ENCODE measurements at regions not wholly inside any gene's neighbourhood (a gene's known extent, or its start where the extent isn't known, plus 50 kb on each side); places are given as distances from the start of the nearest gene placed in this dataset.

DNA sequence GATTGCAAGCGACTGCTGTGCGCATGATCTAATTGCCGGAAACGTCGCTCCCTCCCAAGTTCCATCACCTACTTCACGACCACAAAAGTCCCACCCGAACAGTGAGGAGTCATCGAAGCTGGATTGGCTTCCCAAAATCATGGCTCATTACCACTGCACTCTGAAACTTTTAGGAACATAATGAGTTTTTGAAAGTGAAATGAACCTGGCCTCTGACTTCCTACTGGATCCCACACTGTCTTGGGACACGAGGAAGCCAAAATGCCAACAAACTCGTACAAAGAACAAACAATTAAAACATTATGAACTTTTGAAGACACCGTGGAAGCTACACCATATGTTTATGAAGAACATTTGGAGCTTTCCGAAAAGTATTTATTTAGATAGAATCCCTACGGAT is 334.8 kb upstream of the TMPO start:
- H3K9me3 ChIP-seq (ENCODE audit: control insufficient read depth, low read depth, low read length), result no peaks in the 10 kb centered on the region
- no peaks in the 10 kb centered on the region for H3K27me3 ChIP-seq (ENCODE audit: control insufficient read depth, insufficient read depth, low read length)
- WGBS (ENCODE audit: insufficient coverage, low lambda C conversion rate), result 88% methylated on average over 5 of the region's 13 CpGs
- no peak overlapping the region for H3K27ac ChIP-seq (ENCODE audit: low read length)
- no peak overlapping the region for H3K4me3 ChIP-seq (ENCODE audit: low read length)
- no peak for DNase-seq
- no peaks in the 10 kb centered on the region for H3K36me3 ChIP-seq (ENCODE audit: control insufficient read depth, insufficient read depth, low read length)
- no peaks in the 10 kb centered on the region for H3K4me1 ChIP-seq (ENCODE audit: control insufficient read depth, insufficient read depth, low read length)

DNA sequence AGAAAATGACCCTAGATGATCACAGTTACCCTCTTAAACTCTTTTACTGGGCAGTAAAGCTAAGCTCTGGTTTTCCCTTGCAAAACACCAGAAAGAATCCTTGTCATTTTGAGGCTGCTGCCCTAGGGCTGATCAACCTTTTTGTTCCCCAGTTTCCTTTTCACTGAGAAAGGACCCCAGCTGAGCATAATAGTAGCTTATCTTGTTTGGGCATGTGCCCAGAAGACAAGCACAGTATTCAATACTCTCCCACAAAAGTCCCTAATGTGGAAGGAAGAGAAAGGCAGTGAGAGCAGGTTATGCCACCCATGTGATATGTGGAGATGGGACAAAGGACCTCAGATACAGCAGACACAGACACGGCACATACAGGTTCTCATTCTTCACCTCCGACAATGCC is 332.6 kb upstream of the TMPO start:
- Histone ChIP-seq H3K36me3 (ENCODE audit: control insufficient read depth, insufficient read depth, low read length) (no peaks in the 10 kb centered on the region), H3K4me3 (ENCODE audit: low read length) (no peak overlapping the region), H3K27me3 (ENCODE audit: control insufficient read depth, insufficient read depth, low read length) (no peaks in the 10 kb centered on the region), H3K27ac (ENCODE audit: low read length) (no peak overlapping the region), H3K4me1 (ENCODE audit: control insufficient read depth, insufficient read depth, low read length) (no peaks in the 10 kb centered on the region), H3K9me3 (ENCODE audit: control insufficient read depth, low read depth, low read length) (no peaks in the 10 kb centered on the region)
- DNase-seq, result no peak
- WGBS (ENCODE audit: insufficient coverage, low lambda C conversion rate), result no CpG with 5 or more reads among the region's 2 CpGs

DNA sequence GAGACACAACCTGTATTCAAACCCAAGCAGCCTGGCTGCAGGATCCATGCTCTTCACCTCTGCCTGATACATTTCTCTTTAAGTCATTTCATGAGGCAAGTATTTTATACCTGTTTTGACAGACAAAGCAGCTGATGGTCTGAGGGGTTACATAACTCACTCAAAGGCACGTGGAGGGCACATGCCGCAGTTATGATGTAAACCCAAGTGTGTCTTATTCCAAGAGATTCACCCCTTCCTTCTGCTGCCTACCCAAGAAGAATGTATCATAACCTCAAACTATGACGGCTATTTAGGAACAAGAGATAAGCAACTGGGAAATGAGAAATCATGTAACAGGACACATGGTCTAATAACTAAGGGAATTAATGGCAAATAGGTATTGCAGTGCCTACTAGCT is 329.8 kb upstream of the TMPO start:
- H3K9me3 ChIP-seq (ENCODE audit: control insufficient read depth, low read depth, low read length), result no peaks in the 10 kb centered on the region
- H3K4me3 ChIP-seq (ENCODE audit: low read length), result no peak overlapping the region
- no peak for DNase-seq
- H3K36me3 ChIP-seq (ENCODE audit: control insufficient read depth, insufficient read depth, low read length), result no peaks in the 10 kb centered on the region
- no peaks in the 10 kb centered on the region for H3K4me1 ChIP-seq (ENCODE audit: control insufficient read depth, insufficient read depth, low read length)
- H3K27me3 ChIP-seq (ENCODE audit: control insufficient read depth, insufficient read depth, low read length), result no peaks in the 10 kb centered on the region
- H3K27ac ChIP-seq (ENCODE audit: low read length), result no peak overlapping the region
- no CpG with 5 or more reads among the region's 3 CpGs for WGBS (ENCODE audit: insufficient coverage, low lambda C conversion rate)

DNA sequence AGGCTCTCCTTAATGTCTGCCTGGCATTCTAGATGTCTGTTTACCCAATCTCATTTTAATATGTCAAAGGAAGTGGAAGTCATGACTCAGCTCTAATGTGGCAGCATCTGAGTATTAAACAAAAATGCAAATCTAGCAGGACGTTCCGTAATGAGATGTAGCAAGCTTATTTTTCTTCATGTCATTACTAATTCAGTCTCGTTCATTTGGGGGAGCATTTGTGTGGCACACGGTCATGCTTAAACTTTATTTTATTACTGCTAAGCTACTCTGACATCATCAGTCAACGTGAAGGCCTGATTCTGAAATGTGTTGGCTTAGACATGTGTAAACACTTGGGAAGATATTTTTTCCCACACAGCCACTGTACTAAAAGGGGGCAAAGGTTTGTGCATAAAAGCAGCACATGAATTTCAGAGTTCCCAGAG is 326.7 kb upstream of the TMPO start:
- peak in 1 of 2 donors; percentile 28 for DNase-seq
- no peaks in the 10 kb centered on the region for H3K9me3 ChIP-seq (ENCODE audit: control insufficient read depth, low read depth, low read length)
- H3K36me3 ChIP-seq (ENCODE audit: control insufficient read depth, insufficient read depth, low read length), result no peaks in the 10 kb centered on the region
- H3K4me1 ChIP-seq (ENCODE audit: control insufficient read depth, insufficient read depth, low read length), result no peaks in the 10 kb centered on the region
- no peak overlapping the region for H3K4me3 ChIP-seq (ENCODE audit: low read length)
- no peak overlapping the region for H3K27ac ChIP-seq (ENCODE audit: low read length)
- no peaks in the 10 kb centered on the region for H3K27me3 ChIP-seq (ENCODE audit: control insufficient read depth, insufficient read depth, low read length)
- WGBS (ENCODE audit: insufficient coverage, low lambda C conversion rate), result no CpG with 5 or more reads among the region's 5 CpGs

DNA sequence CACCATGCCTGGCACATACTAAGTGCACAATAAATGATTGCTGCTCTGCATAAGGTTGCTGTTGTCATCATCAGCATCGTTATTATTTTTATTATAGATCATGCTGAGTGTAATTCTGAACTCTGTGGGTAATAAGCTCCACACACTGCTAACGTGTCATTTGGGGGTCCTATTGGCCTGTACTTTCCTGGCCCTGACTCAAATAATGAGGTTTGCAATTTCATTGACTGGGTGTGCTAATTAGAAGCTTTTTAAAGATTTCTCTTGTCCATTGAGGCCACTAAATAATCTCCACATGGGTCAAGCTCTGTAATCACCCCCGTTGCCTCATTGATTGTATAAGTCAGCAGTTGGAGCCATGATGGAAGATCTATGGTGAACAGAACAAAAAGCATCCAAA is 320.8 kb upstream of the TMPO start:
- WGBS (ENCODE audit: insufficient coverage, low lambda C conversion rate), result no CpG with 5 or more reads among the region's 3 CpGs
- no peak overlapping the region for H3K4me3 ChIP-seq (ENCODE audit: low read length)
- no peaks in the 10 kb centered on the region for H3K27me3 ChIP-seq (ENCODE audit: control insufficient read depth, insufficient read depth, low read length)
- H3K9me3 ChIP-seq (ENCODE audit: control insufficient read depth, low read depth, low read length), result no peaks in the 10 kb centered on the region
- no peaks in the 10 kb centered on the region for H3K36me3 ChIP-seq (ENCODE audit: control insufficient read depth, insufficient read depth, low read length)
- no peaks in the 10 kb centered on the region for H3K4me1 ChIP-seq (ENCODE audit: control insufficient read depth, insufficient read depth, low read length)
- no peak overlapping the region for H3K27ac ChIP-seq (ENCODE audit: low read length)
- no peak for DNase-seq

DNA sequence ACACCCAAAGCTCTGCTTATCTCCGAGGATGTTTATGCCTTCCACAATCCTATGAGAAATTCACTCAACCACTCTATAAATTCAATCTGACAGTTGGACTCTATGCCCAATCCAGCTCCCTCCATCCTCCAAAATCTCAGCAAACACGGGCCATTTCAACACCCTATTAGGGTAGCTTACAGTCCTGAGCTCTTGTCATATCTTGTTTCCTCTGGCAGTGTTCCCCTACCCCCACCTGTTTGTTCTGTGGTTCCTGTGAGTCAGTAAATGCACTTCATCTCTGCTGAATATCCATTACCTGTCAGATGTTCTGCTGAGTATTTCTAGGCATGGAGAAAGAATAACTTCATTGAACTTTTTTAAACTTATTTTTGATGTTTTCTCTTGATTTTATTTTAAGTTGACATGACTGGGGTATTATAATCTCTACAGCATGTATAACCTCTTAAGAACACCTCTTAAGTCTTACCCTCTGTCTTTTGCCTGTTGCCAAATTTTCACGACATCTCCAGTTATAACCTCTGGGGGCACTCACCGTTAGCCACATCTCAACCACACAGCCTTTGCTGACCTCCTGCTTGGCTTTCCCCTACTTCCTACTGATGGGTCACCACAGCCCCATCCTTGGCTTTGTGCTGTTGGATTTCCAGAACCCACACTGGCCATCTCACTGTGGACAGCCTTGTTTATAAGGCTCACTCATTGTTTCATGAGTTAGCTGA is 317.0 kb upstream of the TMPO start:
- Histone ChIP-seq H3K27ac (ENCODE audit: low read length) (no peak overlapping the region), H3K4me3 (ENCODE audit: low read length) (no peak overlapping the region), H3K4me1 (ENCODE audit: control insufficient read depth, insufficient read depth, low read length) (no peaks in the 10 kb centered on the region), H3K36me3 (ENCODE audit: control insufficient read depth, insufficient read depth, low read length) (no peaks in the 10 kb centered on the region), H3K9me3 (ENCODE audit: control insufficient read depth, low read depth, low read length) (no peaks in the 10 kb centered on the region), H3K27me3 (ENCODE audit: control insufficient read depth, insufficient read depth, low read length) (no peaks in the 10 kb centered on the region)
- 80% methylated on average over 2 of the region's 4 CpGs for whole genome bisulfite sequencing (ENCODE audit: insufficient coverage, low lambda C conversion rate)
- no peak for DNase-seq

DNA sequence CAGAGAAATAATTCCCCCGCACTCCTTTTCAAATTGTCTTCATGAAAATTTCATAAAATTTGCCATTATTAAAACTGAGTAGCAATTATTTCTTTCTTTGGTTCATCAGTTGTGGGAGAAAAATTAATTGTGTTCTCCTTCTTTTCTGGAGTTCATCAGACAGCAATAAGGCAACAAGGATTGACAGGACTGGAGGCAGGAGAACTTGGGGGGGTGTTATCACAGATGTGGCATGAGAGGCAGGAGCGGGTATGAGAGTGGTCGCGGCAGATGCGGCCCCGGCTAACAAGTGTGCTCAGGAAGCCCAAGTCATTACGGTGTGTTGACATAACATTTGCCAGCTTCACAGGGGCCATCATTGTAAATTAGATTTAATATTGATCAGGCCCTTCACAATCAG is 306.6 kb upstream of the TMPO start:
- H3K4me3 ChIP-seq (ENCODE audit: low read length), result no peak overlapping the region
- no peaks in the 10 kb centered on the region for H3K27me3 ChIP-seq (ENCODE audit: control insufficient read depth, insufficient read depth, low read length)
- H3K27ac ChIP-seq (ENCODE audit: low read length), result no peak overlapping the region
- no peaks in the 10 kb centered on the region for H3K9me3 ChIP-seq (ENCODE audit: control insufficient read depth, low read depth, low read length)
- no peaks in the 10 kb centered on the region for H3K4me1 ChIP-seq (ENCODE audit: control insufficient read depth, insufficient read depth, low read length)
- 88% methylated on average over 1 of the region's 7 CpGs for WGBS (ENCODE audit: insufficient coverage, low lambda C conversion rate)
- no peaks in the 10 kb centered on the region for H3K36me3 ChIP-seq (ENCODE audit: control insufficient read depth, insufficient read depth, low read length)
- DNase-seq, result no peak

DNA sequence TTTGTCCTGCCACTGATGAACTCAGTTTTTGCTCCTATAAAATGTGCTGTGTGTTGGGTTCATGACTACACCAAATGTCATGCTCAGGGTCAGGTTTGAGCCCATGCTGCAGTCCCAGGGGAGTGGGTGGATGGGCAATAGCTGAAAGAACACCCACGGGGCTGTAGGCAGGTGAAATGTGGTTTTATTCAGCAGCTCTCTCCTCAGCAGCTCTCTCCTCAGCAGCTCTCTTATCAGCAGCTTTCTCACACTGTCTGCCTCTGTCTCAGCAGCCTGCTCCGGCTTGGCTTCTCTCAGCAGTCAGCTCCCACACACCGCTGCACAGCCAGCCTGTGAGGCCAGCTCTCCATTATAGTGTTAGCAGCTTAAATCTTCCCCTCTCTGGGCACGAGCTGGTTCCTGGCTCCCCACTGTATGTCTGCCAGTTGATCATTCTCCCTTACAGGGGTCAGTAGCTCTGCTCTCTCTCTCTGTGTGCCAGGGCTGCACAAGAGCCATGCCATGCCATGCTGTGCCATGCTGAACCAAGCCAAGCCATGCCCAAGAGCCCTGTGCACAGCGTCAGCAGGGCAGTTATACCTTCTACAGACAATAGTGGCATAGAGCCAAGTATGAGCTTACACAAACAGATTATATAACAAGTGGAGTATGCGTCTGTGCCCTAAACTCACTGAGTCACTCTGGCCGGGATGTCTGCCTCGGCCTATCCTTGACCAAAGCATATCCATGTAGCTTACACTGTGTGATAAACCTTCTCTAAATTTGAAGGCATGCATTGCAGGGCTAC is 303.3 kb upstream of the TMPO start:
- Histone ChIP-seq H3K27ac (ENCODE audit: low read length) (no peak overlapping the region), H3K4me1 (ENCODE audit: control insufficient read depth, insufficient read depth, low read length) (no peaks in the 10 kb centered on the region), H3K9me3 (ENCODE audit: control insufficient read depth, low read depth, low read length) (no peaks in the 10 kb centered on the region), H3K4me3 (ENCODE audit: low read length) (no peak overlapping the region), H3K36me3 (ENCODE audit: control insufficient read depth, insufficient read depth, low read length) (no peaks in the 10 kb centered on the region), H3K27me3 (ENCODE audit: control insufficient read depth, insufficient read depth, low read length) (no peaks in the 10 kb centered on the region)
- no CpG with 5 or more reads among the region's 8 CpGs for WGBS (ENCODE audit: insufficient coverage, low lambda C conversion rate)
- no peak for DNase-seq

DNA sequence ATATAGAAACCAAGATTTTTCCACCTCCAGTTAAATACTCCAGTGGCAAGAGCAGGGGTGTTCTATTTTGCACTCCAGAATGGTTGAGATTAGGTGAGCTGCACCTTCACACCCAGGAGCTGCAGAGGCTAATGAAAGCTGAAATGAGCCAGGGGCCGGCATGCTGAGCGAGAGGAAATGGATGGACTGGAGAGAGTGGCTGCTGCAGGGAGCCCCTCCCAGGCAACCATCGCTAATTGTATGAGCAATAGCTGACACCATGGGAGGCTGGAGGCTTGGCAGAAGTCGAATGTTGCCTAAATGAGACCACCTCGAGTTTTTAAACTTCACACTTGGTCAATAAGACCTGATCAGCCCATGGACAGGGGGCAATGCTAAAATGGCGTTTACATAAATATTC is 301.8 kb upstream of the TMPO start:
- no CpG with 5 or more reads among the region's 6 CpGs for WGBS (ENCODE audit: insufficient coverage, low lambda C conversion rate)

DNA sequence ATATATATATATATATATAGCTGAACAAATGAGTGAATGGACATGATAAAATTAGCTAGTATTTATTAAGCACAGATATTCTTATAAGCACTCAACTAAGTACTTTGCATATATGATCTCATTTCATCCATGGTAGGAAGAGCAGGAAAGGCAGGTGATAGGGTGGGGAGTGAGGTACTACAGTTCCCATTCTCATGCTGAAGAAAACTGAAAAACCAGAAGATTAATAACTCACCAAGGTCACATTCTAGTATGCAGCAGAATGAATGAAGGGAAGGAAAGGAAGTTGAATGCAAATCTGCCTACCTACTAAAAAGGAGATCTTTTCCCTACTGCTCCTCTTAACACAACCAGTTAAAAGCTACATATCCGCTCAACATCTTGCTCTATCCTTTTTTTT is 298.1 kb upstream of the TMPO start:
- H3K9me3 ChIP-seq (ENCODE audit: control insufficient read depth, low read depth, low read length), result no peaks in the 10 kb centered on the region
- no peaks in the 10 kb centered on the region for H3K4me1 ChIP-seq (ENCODE audit: control insufficient read depth, insufficient read depth, low read length)
- no peak overlapping the region for H3K27ac ChIP-seq (ENCODE audit: low read length)
- no peaks in the 10 kb centered on the region for H3K36me3 ChIP-seq (ENCODE audit: control insufficient read depth, insufficient read depth, low read length)
- peaks cover 3% of the 10 kb centered on the region for H3K27me3 ChIP-seq (ENCODE audit: control insufficient read depth, insufficient read depth, low read length)
- no peak overlapping the region for H3K4me3 ChIP-seq (ENCODE audit: low read length)
- 100% methylated on average over 1 of the region's 1 CpG for WGBS (ENCODE audit: insufficient coverage, low lambda C conversion rate)
- DNase-seq, result no peak

More for the DNA sequence above, 301.8 kb upstream of the TMPO start:
- Histone ChIP-seq H3K9me3 (ENCODE audit: control insufficient read depth, low read depth, low read length) (no peaks in the 10 kb centered on the region), H3K4me1 (ENCODE audit: control insufficient read depth, insufficient read depth, low read length) (no peaks in the 10 kb centered on the region), H3K4me3 (ENCODE audit: low read length) (no peak overlapping the region), H3K27me3 (ENCODE audit: control insufficient read depth, insufficient read depth, low read length) (no peaks in the 10 kb centered on the region), H3K27ac (ENCODE audit: low read length) (no peak overlapping the region), H3K36me3 (ENCODE audit: control insufficient read depth, insufficient read depth, low read length) (no peaks in the 10 kb centered on the region)
- DNase-seq, result no peak

DNA sequence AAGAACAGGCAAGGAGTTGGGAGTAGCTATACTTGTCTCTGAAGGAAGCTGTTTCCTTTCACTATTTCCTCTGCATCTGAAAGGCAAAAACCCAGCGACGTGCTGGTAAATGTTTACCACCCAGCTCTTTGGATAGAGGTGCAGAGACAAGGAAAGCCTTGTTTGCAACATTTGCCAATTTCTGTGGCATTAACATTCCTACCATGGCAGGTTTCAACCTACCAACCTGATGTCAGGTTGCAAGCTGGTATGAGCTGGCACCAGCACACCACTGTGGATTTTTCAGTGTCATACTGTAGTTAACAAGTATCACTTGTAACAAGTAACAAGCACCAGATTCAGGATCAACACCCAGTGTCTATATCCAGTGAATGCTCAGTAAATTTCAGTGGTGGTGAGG is 294.8 kb upstream of the TMPO start:
- no CpG with 5 or more reads among the region's 2 CpGs for WGBS (ENCODE audit: insufficient coverage, low lambda C conversion rate)
- no peak for DNase-seq
- no peaks in the 10 kb centered on the region for H3K36me3 ChIP-seq (ENCODE audit: control insufficient read depth, insufficient read depth, low read length)

More for the DNA sequence above, 294.8 kb upstream of the TMPO start:
- Histone ChIP-seq H3K9me3 (ENCODE audit: control insufficient read depth, low read depth, low read length) (no peaks in the 10 kb centered on the region), H3K27ac (ENCODE audit: low read length) (no peak overlapping the region), H3K27me3 (ENCODE audit: control insufficient read depth, insufficient read depth, low read length) (peaks cover 3% of the 10 kb centered on the region), H3K4me3 (ENCODE audit: low read length) (no peak overlapping the region), H3K4me1 (ENCODE audit: control insufficient read depth, insufficient read depth, low read length) (no peaks in the 10 kb centered on the region)

Data from large intestine (tissue), 3 donors.